ENCODE measurements at regions not wholly inside any gene's neighbourhood (a gene's known extent, or its start where the extent isn't known, plus 50 kb on each side); places are given as distances from the start of the nearest gene placed in this dataset.

DNA sequence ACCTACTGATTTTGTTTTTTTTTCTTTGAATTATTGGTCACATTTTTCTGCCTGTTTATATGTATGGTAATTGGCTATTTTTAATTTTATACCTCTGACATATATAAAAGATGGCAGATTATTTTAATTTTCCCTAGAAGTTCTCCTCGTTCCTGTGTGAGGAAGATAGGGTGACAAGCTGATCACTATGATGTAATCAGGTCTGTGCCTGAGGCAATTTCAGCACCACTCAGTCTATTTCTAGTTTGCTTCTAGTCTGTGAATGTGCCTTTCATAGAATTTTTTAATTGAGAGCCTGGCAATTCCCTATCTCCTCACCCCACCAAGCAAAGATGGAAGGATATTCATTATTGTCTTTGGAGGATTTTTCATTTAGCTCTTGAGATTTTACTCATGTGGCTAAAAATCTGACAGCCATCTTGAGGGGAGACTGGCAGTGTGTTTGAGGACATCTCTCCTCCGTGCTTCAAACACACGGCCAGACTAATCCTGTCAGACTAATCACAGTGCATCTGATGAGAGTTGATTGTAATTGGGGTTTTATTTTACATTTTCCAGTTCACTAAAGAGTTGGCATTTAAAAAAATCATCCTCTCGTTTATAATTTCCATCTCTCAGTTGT lies 500.3 kb downstream of the TRIML1 start:
- TF ChIP-seq CTCF (conservative IDR thresholded peaks at IDR 0.05; ENCODE audit: low read depth, low read length) (no peak), RFX5 (IDR thresholded peaks at IDR 0.05; ENCODE audit: low read depth, low read length) (no peak), POLR2A (IDR thresholded peaks at IDR 0.05; ENCODE audit: low read depth, low read length) (no peak), CEBPB (IDR thresholded peaks at IDR 0.05; ENCODE audit: low read depth, low read length) (peak; percentile 38; the same call in 1 of the 2 replicates), MAZ (IDR thresholded peaks at IDR 0.05; ENCODE audit: borderline replicate concordance, low read depth, low read length) (no peak)

All from IMR-90 (cell line).